Ectodermal cell (in vitro differentiated cells): ENCODE measurements at regions not wholly inside any gene's neighbourhood (a gene's known extent, or its start where the extent isn't known, plus 50 kb on each side); places are given as distances from the start of the nearest gene placed in this dataset.
"Not testable (repeated sequence)": the region's sequence is repeated elsewhere in the genome, so short reads cannot be mapped to it uniquely, and the experiment has no call there.

Experiments used
- H3K27ac ChIP-seq: 2 replicates; pipeline ENCODE4 v1.7.0; 2013; ENCODE audit warnings: mild to moderate bottlenecking, low read depth, low read length; ENCODE audit not compliant: insufficient read depth, poor library complexity, severe bottlenecking
- H3K27me3 ChIP-seq: 2 replicates; pipeline ENCODE4 v1.7.0; 2013; ENCODE audit warnings: mild to moderate bottlenecking, low read length; ENCODE audit not compliant: insufficient read depth, control insufficient read depth, poor library complexity, severe bottlenecking
- H3K36me3 ChIP-seq: one replicate; pipeline ENCODE4 v1.7.0; 2013; ENCODE audit warnings: low read length; ENCODE audit not compliant: control insufficient read depth, insufficient read depth
- H3K4me1 ChIP-seq: one replicate; pipeline ENCODE4 v1.7.0; 2013; ENCODE audit warnings: low read length; ENCODE audit not compliant: control insufficient read depth, insufficient read depth
- H3K4me3 ChIP-seq: 2 replicates; pipeline ENCODE4 v1.7.0; 2013; ENCODE audit warnings: low read depth, low read length, control low read depth; ENCODE audit not compliant: insufficient read depth
- H3K9me3 ChIP-seq: 2 replicates; pipeline ENCODE4 v1.7.0; 2013; ENCODE audit warnings: mild to moderate bottlenecking, low read length, moderate library complexity; ENCODE audit not compliant: control insufficient read depth
- WGBS, 2 experiments: methylation state at CpG; one replicate each; pipeline ENCODE4 v1.1.7; 2013; ENCODE audit warnings: missing lambda C conversion rate in 2 of 2; 5-methylcytosine and 5-hydroxymethylcytosine counted together

- Histone ChIP-seq H3K27me3 (no peaks in the 10 kb centered on the region), H3K4me3 (no peak overlapping the region), H3K27ac (no peak overlapping the region), H3K36me3 (no peaks in the 10 kb centered on the region), H3K4me1 (no peaks in the 10 kb centered on the region), H3K9me3 (no peaks in the 10 kb centered on the region)
- 94 to 95% methylated on average over 10 of the region's 10 CpGs for WGBS, 2 experiments
These were observed 224.7 kb upstream of the UBL3 start for GRCh38 chr13:30074955-30075614.

GRCh38 chr13:30074431-30074830, 224.0 kb upstream of the UBL3 start:
- Histone ChIP-seq H3K36me3 (no peaks in the 10 kb centered on the region), H3K4me1 (no peaks in the 10 kb centered on the region), H3K4me3 (no peak overlapping the region), H3K9me3 (no peaks in the 10 kb centered on the region), H3K27ac (no peak overlapping the region), H3K27me3 (no peaks in the 10 kb centered on the region)
- 92 to 100% methylated on average over 2 to 3 of the region's 3 CpGs for WGBS, 2 experiments

DNA sequence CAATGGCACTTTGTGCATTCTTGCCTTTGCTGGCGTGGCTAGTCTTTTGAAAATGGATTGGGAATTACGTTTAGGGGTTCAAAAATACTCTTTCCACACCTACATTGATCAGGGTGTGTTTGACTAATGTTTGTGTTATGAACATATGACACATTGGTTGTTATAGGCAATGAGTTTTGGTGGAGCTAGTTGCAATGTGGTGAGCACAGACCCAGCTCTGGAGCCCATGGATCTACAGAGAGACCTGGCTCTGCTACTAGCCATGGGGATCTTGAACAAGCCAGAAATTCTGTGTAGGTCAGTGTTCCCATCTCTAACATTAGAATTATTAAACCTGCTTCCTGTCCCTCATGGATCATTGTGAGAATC, 222.4 kb upstream of the UBL3 start:
- Histone ChIP-seq H3K36me3 (no peaks in the 10 kb centered on the region), H3K4me3 (no peak overlapping the region), H3K9me3 (no peaks in the 10 kb centered on the region), H3K27ac (no peak overlapping the region), H3K4me1 (no peaks in the 10 kb centered on the region), H3K27me3 (no peaks in the 10 kb centered on the region)
- 96 to 100% methylated on average over 2 of the region's 2 CpGs for WGBS, 2 experiments

GRCh38 chr13:30071969-30072817, 221.8 kb upstream of the UBL3 start:
- Histone ChIP-seq H3K4me1 (no peaks in the 10 kb centered on the region), H3K27ac (no peak overlapping the region), H3K4me3 (no peak overlapping the region), H3K9me3 (no peaks in the 10 kb centered on the region), H3K27me3 (no peaks in the 10 kb centered on the region), H3K36me3 (no peaks in the 10 kb centered on the region)
- 93 to 96% methylated on average over 10 of the region's 10 CpGs for WGBS, 2 experiments

- 91 to 97% methylated on average over 4 of the region's 4 CpGs for WGBS, 2 experiments
- H3K4me3 ChIP-seq, result no peak overlapping the region
- no peaks in the 10 kb centered on the region for H3K27me3 ChIP-seq
- H3K27ac ChIP-seq, result no peak overlapping the region
- no peaks in the 10 kb centered on the region for H3K36me3 ChIP-seq
- no peaks in the 10 kb centered on the region for H3K9me3 ChIP-seq
- no peaks in the 10 kb centered on the region for H3K4me1 ChIP-seq
These were observed 214.8 kb upstream of the UBL3 start for GRCh38 chr13:30065181-30065580.

DNA sequence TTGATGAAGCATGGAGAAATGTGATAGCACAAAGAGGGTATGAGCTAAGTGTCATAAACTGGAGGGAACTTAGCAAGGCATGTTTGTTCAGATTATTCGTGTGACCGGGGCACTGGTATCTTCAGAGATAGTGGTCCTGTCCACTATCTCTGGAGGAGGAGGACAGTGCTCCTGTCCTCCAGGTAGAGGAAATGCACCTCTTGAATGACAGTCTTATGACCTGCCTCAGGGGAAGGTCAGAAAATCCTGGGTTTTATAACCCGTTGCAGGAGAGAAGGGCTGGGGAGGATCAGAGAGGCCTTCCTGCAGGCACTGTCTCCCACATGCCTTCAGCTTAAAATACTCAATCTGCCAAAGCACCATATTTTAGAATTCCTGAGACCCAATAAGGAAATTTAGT, 213.5 kb upstream of the UBL3 start:
- no peak overlapping the region for H3K4me3 ChIP-seq
- no peaks in the 10 kb centered on the region for H3K36me3 ChIP-seq
- no peak overlapping the region for H3K27ac ChIP-seq
- no peaks in the 10 kb centered on the region for H3K4me1 ChIP-seq
- H3K27me3 ChIP-seq, result no peaks in the 10 kb centered on the region
- H3K9me3 ChIP-seq, result no peaks in the 10 kb centered on the region
- 95 to 97% methylated on average over 3 of the region's 3 CpGs for WGBS, 2 experiments

DNA sequence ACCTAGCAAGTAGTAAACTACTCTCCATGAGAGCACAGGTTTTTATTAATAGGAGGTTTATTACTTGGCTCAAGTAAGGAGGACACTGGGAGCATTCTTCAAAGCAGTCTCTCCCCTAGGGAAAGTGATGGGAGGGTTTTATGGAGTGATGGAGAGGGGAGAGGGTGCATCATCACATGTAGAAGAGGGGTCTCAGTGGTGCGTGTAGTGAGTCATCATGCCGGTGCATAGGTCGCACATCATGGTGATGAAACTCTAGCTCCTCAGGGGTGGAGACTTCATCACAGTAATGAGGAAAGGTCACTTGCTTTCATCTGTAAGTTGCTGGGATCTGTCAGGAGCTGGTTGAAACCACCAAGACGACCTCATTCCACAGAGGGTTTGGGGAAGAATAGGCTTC, 210.8 kb upstream of the UBL3 start:
- H3K27me3 ChIP-seq, result no peaks in the 10 kb centered on the region
- 95 to 96% methylated on average over 4 of the region's 4 CpGs for WGBS, 2 experiments
- no peak overlapping the region for H3K4me3 ChIP-seq
- H3K9me3 ChIP-seq, result no peaks in the 10 kb centered on the region
- no peak overlapping the region for H3K27ac ChIP-seq
- no peaks in the 10 kb centered on the region for H3K4me1 ChIP-seq
- no peaks in the 10 kb centered on the region for H3K36me3 ChIP-seq

GRCh38 chr13:30058429-30058828, 208.0 kb upstream of the UBL3 start:
- Histone ChIP-seq H3K36me3 (no peaks in the 10 kb centered on the region), H3K4me3 (no peak overlapping the region), H3K27me3 (no peaks in the 10 kb centered on the region), H3K4me1 (peaks cover 3% of the 10 kb centered on the region), H3K27ac (no peak overlapping the region), H3K9me3 (no peaks in the 10 kb centered on the region)
- 94 to 99% methylated on average over 1 to 3 of the region's 3 CpGs for WGBS, 2 experiments

- 82 to 83% methylated on average over 5 of the region's 5 CpGs for WGBS, 2 experiments
- H3K27ac ChIP-seq, H3K27me3 ChIP-seq, H3K36me3 ChIP-seq, H3K4me3 ChIP-seq, H3K9me3 ChIP-seq: not testable (repeated sequence)
- H3K4me1 ChIP-seq, result peaks cover 11% of the 10 kb centered on the region
These were observed 204.1 kb upstream of the UBL3 start for GRCh38 chr13:30054546-30054945.

GRCh38 chr13:30053939-30054338, 203.5 kb upstream of the UBL3 start:
- H3K4me1 ChIP-seq, result peaks cover 11% of the 10 kb centered on the region
- 25% methylated on average over 2 to 4 of the region's 4 CpGs for WGBS, 2 experiments
- no peak overlapping the region for H3K27ac ChIP-seq
- H3K4me3 ChIP-seq, result no peak overlapping the region
- no peaks in the 10 kb centered on the region for H3K9me3 ChIP-seq
- no peaks in the 10 kb centered on the region for H3K36me3 ChIP-seq
- H3K27me3 ChIP-seq, result no peaks in the 10 kb centered on the region
